Keratinocyte (primary cell): ENCODE measurements at regions not wholly inside any gene's neighbourhood (a gene's known extent, or its start where the extent isn't known, plus 50 kb on each side); places are given as distances from the start of the nearest gene placed in this dataset.

Experiments
- DNase-seq: peaks from one replicate; pipeline ENCODE4 v3.0.0-alpha.2; 2011; ENCODE audit warnings: low read depth, missing footprints, low spot score
- FAIRE-seq: peaks from 2 replicates; lab custom pipeline; 2011; peaks lifted over from hg19 to GRCh38; lab: Jason Lieb, UNC
- H2AFZ ChIP-seq: 2 replicates; pipeline ENCODE4 v1.6.0; 2012; ENCODE audit warnings: low read length, control low read depth, inconsistent platforms; ENCODE audit not compliant: control insufficient read depth
- H3K27ac ChIP-seq: 2 replicates; pipeline ENCODE4 v1.5.1; 2011; ENCODE audit warnings: low read length; ENCODE audit not compliant: control insufficient read depth, insufficient read depth
- H3K27me3 ChIP-seq: 3 replicates; pipeline ENCODE4 v1.6.0; 2011; ENCODE audit warnings: low read length; ENCODE audit not compliant: control insufficient read depth, insufficient read depth; ENCODE audit errors: extremely low read depth
- H3K36me3 ChIP-seq, 2 experiments: 2 replicates in 1 of 2; 3 replicates in 1 of 2; pipeline ENCODE4 v1.5.1; 2011; ENCODE audit warnings: low read length in 2 of 2, mild to moderate bottlenecking in 1 of 2; ENCODE audit not compliant: control insufficient read depth in 2 of 2, insufficient read depth in 2 of 2; ENCODE audit errors: extremely low read depth in 1 of 2
- H3K4me1 ChIP-seq: 3 replicates; pipeline ENCODE4 v1.5.1; 2011; ENCODE audit warnings: low read length; ENCODE audit not compliant: control insufficient read depth, insufficient read depth; ENCODE audit errors: extremely low read depth
- H3K4me2 ChIP-seq: 3 replicates; pipeline ENCODE4 v1.6.0; 2011; ENCODE audit warnings: low read depth, low read length; ENCODE audit not compliant: control insufficient read depth, insufficient read depth; ENCODE audit errors: extremely low read depth
- H3K4me3 ChIP-seq, 3 experiments: fragments of 200-600 bp in 1 of 3; sonication (generic) in 1 of 3; 2 replicates in 2 of 3; 3 replicates in 1 of 3; pipeline ENCODE4 v1.5.1; 2011 to 2016; ENCODE audit warnings: low read length in 3 of 3, mild to moderate bottlenecking in 3 of 3, control low read depth in 2 of 3, inconsistent platforms in 1 of 3, low read depth in 1 of 3, mixed read lengths in 1 of 3, mixed run types in 1 of 3, moderate library complexity in 1 of 3; ENCODE audit not compliant: control insufficient read depth in 2 of 3, insufficient read depth in 2 of 3; ENCODE audit errors: extremely low read depth in 1 of 3
- H3K79me2 ChIP-seq: 2 replicates; pipeline ENCODE4 v1.6.0; 2012; ENCODE audit warnings: low read length; ENCODE audit not compliant: control insufficient read depth, insufficient read depth
- H3K9ac ChIP-seq: 3 replicates; pipeline ENCODE4 v1.6.0; 2011; ENCODE audit warnings: low read length; ENCODE audit not compliant: control insufficient read depth, insufficient read depth; ENCODE audit errors: extremely low read depth
- H3K9me1 ChIP-seq: 3 replicates; pipeline ENCODE4 v1.6.0; 2011; ENCODE audit warnings: low read length; ENCODE audit not compliant: control insufficient read depth, insufficient read depth; ENCODE audit errors: extremely low read depth
- H3K9me3 ChIP-seq: 2 replicates; pipeline ENCODE4 v1.5.1; 2012; ENCODE audit warnings: low read depth, low read length; ENCODE audit not compliant: control insufficient read depth
- H4K20me1 ChIP-seq: 3 replicates; pipeline ENCODE4 v1.6.0; 2011; ENCODE audit warnings: low read length; ENCODE audit not compliant: control insufficient read depth, insufficient read depth; ENCODE audit errors: extremely low read depth
- EZH2 ChIP-seq: IDR thresholded peaks from one replicate; pipeline ENCODE4 v1.6.1; 2012; ENCODE audit warnings: inconsistent platforms, mild to moderate bottlenecking, low read length, moderate library complexity
- dilution Hi-C: fragments of 300-500 bp; cut with MboI; formaldehyde crosslinking; loops from one replicate; pipeline ENCODE4 v1.7.0; 2020; ENCODE audit warnings: low sequenced_read_pairs; ENCODE audit not compliant: extremely low pct_ligation_motif_present
- TF ChIP-seq, protein P1 (sequence below), 3 experiments: IDR thresholded peaks in 1 of 3; conservative IDR thresholded peaks in 1 of 3; optimal IDR thresholded peaks in 1 of 3; 2 replicates in 2 of 3; 3 replicates in 1 of 3; pipeline versions ENCODE3 to v1.5.1; 2011; ENCODE audit warnings: low read length in 3 of 3, mild to moderate bottlenecking in 3 of 3, moderate library complexity in 2 of 3, control low read depth in 1 of 3, inconsistent platforms in 1 of 3; ENCODE audit not compliant: insufficient read depth in 2 of 3; ENCODE audit errors: extremely low read depth in 1 of 3

DNA sequence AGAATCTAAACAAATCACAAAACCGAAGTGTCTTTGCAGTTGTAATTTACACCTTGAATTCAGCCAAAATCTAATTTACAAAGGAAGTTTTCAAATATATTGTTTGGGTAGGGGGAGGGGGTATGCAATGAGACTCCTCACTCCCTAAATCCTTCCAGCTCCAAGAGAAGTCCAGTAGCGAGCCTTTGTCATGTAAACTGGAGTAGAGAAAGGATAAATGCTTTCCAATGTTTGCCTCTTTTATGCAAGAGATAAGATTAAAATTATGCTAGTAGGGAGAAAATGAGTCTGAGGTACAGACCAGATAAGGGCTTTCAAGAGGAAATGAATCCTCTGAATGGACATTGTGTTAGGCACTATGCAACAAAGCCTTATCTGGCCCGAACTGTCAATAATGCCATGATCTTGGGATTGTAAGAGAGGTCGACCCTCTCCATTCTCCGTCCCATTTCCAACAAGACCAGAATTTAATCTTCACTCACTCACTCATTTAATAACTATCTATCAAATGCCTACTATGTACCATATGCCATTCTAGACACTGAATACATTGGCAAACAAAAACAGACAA lies 199.2 kb downstream of the LACC1 start:
- FAIRE-seq (no peak), DNase-seq (no peak)
- Histone ChIP-seq H3K9me3 (no peaks in the 10 kb centered on the region), H2AFZ (no peak overlapping the region), H4K20me1 (no peaks in the 10 kb centered on the region), H3K36me3 (no peaks in the 10 kb centered on the region), H3K4me1 (no peaks in the 10 kb centered on the region), H3K4me3 (no peak overlapping the region), H3K9me1 (no peaks in the 10 kb centered on the region), H3K79me2 (no peaks in the 10 kb centered on the region), H3K27ac (no peak overlapping the region), H3K27me3 (no peaks in the 10 kb centered on the region), H3K4me2 (no peak overlapping the region), H3K9ac (no peak overlapping the region)
- dilution Hi-C loops: no loop called here
- TF ChIP-seq EZH2: no peak
- TF ChIP-seq, protein P1, sequence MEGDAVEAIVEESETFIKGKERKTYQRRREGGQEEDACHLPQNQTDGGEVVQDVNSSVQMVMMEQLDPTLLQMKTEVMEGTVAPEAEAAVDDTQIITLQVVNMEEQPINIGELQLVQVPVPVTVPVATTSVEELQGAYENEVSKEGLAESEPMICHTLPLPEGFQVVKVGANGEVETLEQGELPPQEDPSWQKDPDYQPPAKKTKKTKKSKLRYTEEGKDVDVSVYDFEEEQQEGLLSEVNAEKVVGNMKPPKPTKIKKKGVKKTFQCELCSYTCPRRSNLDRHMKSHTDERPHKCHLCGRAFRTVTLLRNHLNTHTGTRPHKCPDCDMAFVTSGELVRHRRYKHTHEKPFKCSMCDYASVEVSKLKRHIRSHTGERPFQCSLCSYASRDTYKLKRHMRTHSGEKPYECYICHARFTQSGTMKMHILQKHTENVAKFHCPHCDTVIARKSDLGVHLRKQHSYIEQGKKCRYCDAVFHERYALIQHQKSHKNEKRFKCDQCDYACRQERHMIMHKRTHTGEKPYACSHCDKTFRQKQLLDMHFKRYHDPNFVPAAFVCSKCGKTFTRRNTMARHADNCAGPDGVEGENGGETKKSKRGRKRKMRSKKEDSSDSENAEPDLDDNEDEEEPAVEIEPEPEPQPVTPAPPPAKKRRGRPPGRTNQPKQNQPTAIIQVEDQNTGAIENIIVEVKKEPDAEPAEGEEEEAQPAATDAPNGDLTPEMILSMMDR (optimal IDR thresholded peaks at IDR 0.05 in 1 of 3, IDR thresholded peaks at IDR 0.05 in 1 of 3, conservative IDR thresholded peaks at IDR 0.05 in 1 of 3; ENCODE audit: extremely low read depth in 1 of 3, insufficient read depth in 2 of 3, low read length in 3 of 3): no peak

DNA sequence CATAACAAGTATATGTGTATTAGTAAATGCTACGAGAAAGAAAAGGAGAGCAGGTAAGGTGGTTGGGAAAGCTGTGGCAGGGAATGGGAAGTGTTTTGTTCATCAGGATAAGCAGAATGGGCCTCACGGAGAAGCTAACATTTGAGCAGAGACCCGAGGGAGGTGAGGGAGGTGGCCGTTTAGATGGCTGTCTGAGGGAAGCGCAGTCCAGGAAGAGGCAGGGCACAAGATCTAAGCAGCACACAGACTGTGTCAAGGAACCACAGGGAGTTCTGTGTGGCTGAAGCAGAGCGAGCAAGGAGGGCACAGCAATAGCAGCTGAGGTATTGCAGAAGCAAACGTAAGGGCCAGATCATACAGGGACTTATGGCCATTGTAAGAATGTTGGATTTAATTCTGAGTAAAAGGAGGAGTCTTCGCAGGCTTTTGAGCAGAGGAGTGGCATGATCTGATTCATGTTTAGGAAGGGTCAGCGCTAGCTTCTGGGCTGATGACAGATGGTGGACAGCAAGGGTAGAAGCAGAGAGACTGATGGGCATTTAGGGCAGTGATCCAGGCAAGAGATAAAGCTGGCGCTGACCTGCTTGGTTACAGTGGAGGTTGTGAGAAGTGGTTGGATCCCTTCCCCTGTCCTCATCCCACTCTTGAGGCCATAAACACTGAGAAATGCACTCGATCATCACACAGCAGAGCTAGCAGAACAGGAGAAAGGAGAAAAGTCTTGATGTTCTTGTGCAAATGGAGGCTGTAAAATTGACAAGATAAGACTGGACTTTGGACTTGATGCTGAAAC lies 199.9 kb downstream of the LACC1 start:
- dilution Hi-C loops: no loop called here
- Histone ChIP-seq H4K20me1 (no peaks in the 10 kb centered on the region), H3K9me1 (no peaks in the 10 kb centered on the region), H3K27ac (no peak overlapping the region), H3K36me3 (no peaks in the 10 kb centered on the region), H2AFZ (no peak overlapping the region), H3K27me3 (no peaks in the 10 kb centered on the region), H3K4me3 (no peak overlapping the region), H3K79me2 (no peaks in the 10 kb centered on the region), H3K4me1 (no peaks in the 10 kb centered on the region), H3K4me2 (no peak overlapping the region), H3K9ac (no peak overlapping the region), H3K9me3 (no peaks in the 10 kb centered on the region)
- TF ChIP-seq, protein P1 (optimal IDR thresholded peaks at IDR 0.05 in 1 of 3, IDR thresholded peaks at IDR 0.05 in 1 of 3, conservative IDR thresholded peaks at IDR 0.05 in 1 of 3; ENCODE audit: extremely low read depth in 1 of 3, insufficient read depth in 2 of 3, low read length in 3 of 3): no peak
- no peak for TF ChIP-seq EZH2
- FAIRE-seq (no peak), DNase-seq (no peak)
